PC-9 (cell line): ENCODE measurements at regions not wholly inside any gene's neighbourhood (a gene's known extent, or its start where the extent isn't known, plus 50 kb on each side); places are given as distances from the start of the nearest gene placed in this dataset.

ENCODE experiments used
- BruUV-seq: library from RNA; stranded (reverse); fragments of 400-500 nt; replicated peaks from 2 replicates; lab custom pipeline; 2021; lab: Mats Ljungman, UMichigan
- CTCF ChIA-PET: fragments of 300-600 bp; sonication (Branson Sonifier 250); formaldehyde crosslinking; loops from one replicate; lab custom pipeline; 2022; ENCODE audit warnings: antibody characterized with exemption; lab: Charles Lee
- POLR2A ChIA-PET: fragments of 300-600 bp; sonication (Branson Sonifier 250); formaldehyde crosslinking; loops from one replicate; lab custom pipeline; 2022; ENCODE audit warnings: antibody characterized with exemption; ENCODE audit not compliant: unreplicated experiment; lab: Charles Lee
- DNase-seq, 2 experiments: peaks; one replicate each; pipeline versions ENCODE4 v3.0.0 to v3.0.0-alpha.2; 2015 to 2022; ENCODE audit warnings: mixed read lengths in 1 of 2
- H2AFZ ChIP-seq: fragments of 200-600 bp; sonication (generic); 2 replicates; pipeline ENCODE4 v1.8.1; 2017; ENCODE audit warnings: antibody characterized with exemption
- H3F3A ChIP-seq: fragments of 200-600 bp; sonication (generic); 2 replicates; pipeline ENCODE4 v1.8.1; 2017; ENCODE audit warnings: antibody characterized with exemption, mild to moderate bottlenecking, low read depth; ENCODE audit not compliant: insufficient read depth
- H3K27ac ChIP-seq: fragments of 200-600 bp; sonication (generic); 2 replicates; pipeline ENCODE4 v1.6.1; 2016; ENCODE audit warnings: mixed run types
- H3K27me3 ChIP-seq: fragments of 200-600 bp; sonication (generic); 2 replicates; pipeline ENCODE4 v1.6.1; 2016; ENCODE audit warnings: low read depth, mixed run types; ENCODE audit not compliant: insufficient read depth
- H3K36me3 ChIP-seq: fragments of 200-600 bp; sonication (generic); 2 replicates; pipeline ENCODE4 v1.6.1; 2016; ENCODE audit warnings: low read depth, mixed run types
- H3K4me1 ChIP-seq: fragments of 200-600 bp; sonication (generic); replicated peaks from 2 replicates; pipeline ENCODE4 v1.6.1; 2016; ENCODE audit warnings: mixed run types; ENCODE audit not compliant: insufficient read depth
- H3K4me2 ChIP-seq: fragments of 200-600 bp; sonication (generic); 2 replicates; pipeline ENCODE4 v1.6.1; 2017; ENCODE audit warnings: mixed run types
- H3K4me3 ChIP-seq: fragments of 200-600 bp; sonication (generic); 2 replicates; pipeline ENCODE4 v1.6.1; 2016; ENCODE audit warnings: mixed run types
- H3K79me2 ChIP-seq: fragments of 200-600 bp; sonication (generic); 2 replicates; pipeline ENCODE4 v1.6.1; 2017; ENCODE audit warnings: low read depth, mixed run types
- H3K9me2 ChIP-seq: fragments of 200-600 bp; sonication (generic); 2 replicates; pipeline ENCODE4 v1.8.1; 2017; ENCODE audit warnings: mild to moderate bottlenecking; ENCODE audit not compliant: insufficient read depth
- H3K9me3 ChIP-seq: fragments of 200-600 bp; sonication (generic); 2 replicates; pipeline ENCODE4 v1.8.1; 2016; ENCODE audit warnings: low read depth; ENCODE audit not compliant: insufficient read depth
- H4K20me1 ChIP-seq: fragments of 200-600 bp; sonication (generic); 2 replicates; pipeline ENCODE4 v1.8.1; 2017; ENCODE audit not compliant: insufficient read depth
- CTCF ChIP-seq: fragments of 200-600 bp; sonication (generic); conservative IDR thresholded peaks from 2 replicates; pipeline ENCODE4 v1.6.1; 2017; ENCODE audit warnings: mixed run types, antibody characterized with exemption, mild to moderate bottlenecking, moderate library complexity
- EZH2 ChIP-seq: fragments of 200-600 bp; sonication (generic); IDR thresholded peaks from 2 replicates; pipeline ENCODE4 v1.8.0; 2017; ENCODE audit warnings: antibody characterized with exemption, low read depth
- intact Hi-C: fragments of 100-400 bp; cut with micrococcal nuclease; formaldehyde crosslinking; loops from one replicate; pipeline ENCODE4 v1.10.0; 2022; ENCODE audit not compliant: unreplicated experiment

- Histone ChIP-seq H3K4me3 (no peak overlapping the region), H3K79me2 (no peaks in the 10 kb centered on the region), H3K9me2 (no peaks in the 10 kb centered on the region), H3F3A (no peaks in the 10 kb centered on the region), H3K9me3 (no peaks in the 10 kb centered on the region), H3K27ac (no peak overlapping the region), H3K27me3 (no peaks in the 10 kb centered on the region), H3K4me2 (no peak overlapping the region), H4K20me1 (no peaks in the 10 kb centered on the region), H3K36me3 (no peaks in the 10 kb centered on the region), H2AFZ (no peak overlapping the region), H3K4me1 (no peaks in the 10 kb centered on the region)
- ChIA-PET CTCF (no interaction called here), POLR2A (no interaction called here)
- no peak for DNase-seq
- no peak for TF ChIP-seq CTCF
- no peak for TF ChIP-seq EZH2
- no TSS peak for BruUV-seq
- intact Hi-C loops: no loop called here
Measured at GRCh38 chr4:44777115-44777514, 50.8 kb upstream of the GNPDA2 start.
